ENCODE measurements at regions not wholly inside any gene's neighbourhood (a gene's known extent, or its start where the extent isn't known, plus 50 kb on each side); places are given as distances from the start of the nearest gene placed in this dataset.

- intact Hi-C loops (cut with DNase I) = no loop called here
- no peak overlapping the region for H3K27ac ChIP-seq (ENCODE audit: low read depth in 2 of 2, low read length in 2 of 2)
- no peak for FAIRE-seq
- H3K4me3 ChIP-seq (ENCODE audit: low read length in 3 of 3) = no peak overlapping the region
- H3K36me3 ChIP-seq (ENCODE audit: control insufficient read depth in 2 of 3, insufficient read depth in 3 of 3, low read length in 3 of 3) = no peaks in the 10 kb centered on the region
- no peak for TF ChIP-seq CTCF (IDR thresholded peaks at IDR 0.05; ENCODE audit: borderline replicate concordance, extremely low read depth, insufficient read depth)
- no peak for DNase-seq
- no peaks in the 10 kb centered on the region for H3K9me3 ChIP-seq (ENCODE audit: control insufficient read depth in 2 of 3, insufficient read depth in 1 of 3, low read length in 3 of 3)
- H3K9ac ChIP-seq (ENCODE audit: low read length in 3 of 3) = no peak overlapping the region
- no peaks in the 10 kb centered on the region for H3K4me1 ChIP-seq (ENCODE audit: control insufficient read depth in 2 of 3, insufficient read depth in 2 of 3, low read depth in 1 of 3, low read length in 3 of 3)
- no peaks in the 10 kb centered on the region for H3K27me3 ChIP-seq (ENCODE audit: control insufficient read depth, insufficient read depth, low read length)
Measured at GRCh38 chr1:45272913-45273371, 53.8 kb upstream of the HPDL start.

GRCh38 chr1:45275054-45275453 is 51.6 kb upstream of the HPDL start:
- Histone ChIP-seq H3K9ac (ENCODE audit: low read length in 3 of 3) (no peak overlapping the region), H3K9me3 (ENCODE audit: control insufficient read depth in 2 of 3, insufficient read depth in 1 of 3, low read length in 3 of 3) (no peaks in the 10 kb centered on the region), H3K27me3 (ENCODE audit: control insufficient read depth, insufficient read depth, low read length) (no peaks in the 10 kb centered on the region), H3K4me1 (ENCODE audit: control insufficient read depth in 2 of 3, insufficient read depth in 2 of 3, low read depth in 1 of 3, low read length in 3 of 3) (no peaks in the 10 kb centered on the region), H3K27ac (ENCODE audit: low read depth in 2 of 2, low read length in 2 of 2) (no peak overlapping the region), H3K4me3 (ENCODE audit: low read length in 3 of 3) (no peak overlapping the region), H3K36me3 (ENCODE audit: control insufficient read depth in 2 of 3, insufficient read depth in 3 of 3, low read length in 3 of 3) (no peaks in the 10 kb centered on the region)
- FAIRE-seq (no peak), DNase-seq (no peak)
- intact Hi-C loops (cut with DNase I) = no loop called here
- no peak for TF ChIP-seq CTCF (IDR thresholded peaks at IDR 0.05; ENCODE audit: borderline replicate concordance, extremely low read depth, insufficient read depth)
